ENCODE measurements at regions not wholly inside any gene's neighbourhood (a gene's known extent, or its start where the extent isn't known, plus 50 kb on each side); places are given as distances from the start of the nearest gene placed in this dataset.

DNA sequence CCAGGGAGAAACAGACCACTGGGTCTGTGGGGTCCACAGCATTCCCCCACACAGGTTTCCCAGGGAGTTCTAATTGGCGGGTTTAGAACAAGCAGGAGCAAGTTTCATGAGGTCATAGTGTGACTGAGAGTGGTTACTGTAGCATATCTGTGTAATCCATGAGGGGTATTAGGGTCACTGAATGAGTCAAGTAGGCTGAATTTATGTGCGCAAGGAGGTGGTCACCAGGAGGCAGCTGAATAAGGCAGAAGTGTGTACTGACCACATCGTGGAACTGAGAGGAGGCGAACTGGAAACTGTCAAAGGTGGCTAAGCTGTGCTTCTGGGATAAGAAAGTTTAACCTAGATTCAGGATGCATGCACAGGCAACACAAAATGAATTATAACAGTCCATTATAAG is 876.0 kb downstream of the METTL15 start:
- no peak for DNase-seq (ENCODE audit: low read depth)

DNA sequence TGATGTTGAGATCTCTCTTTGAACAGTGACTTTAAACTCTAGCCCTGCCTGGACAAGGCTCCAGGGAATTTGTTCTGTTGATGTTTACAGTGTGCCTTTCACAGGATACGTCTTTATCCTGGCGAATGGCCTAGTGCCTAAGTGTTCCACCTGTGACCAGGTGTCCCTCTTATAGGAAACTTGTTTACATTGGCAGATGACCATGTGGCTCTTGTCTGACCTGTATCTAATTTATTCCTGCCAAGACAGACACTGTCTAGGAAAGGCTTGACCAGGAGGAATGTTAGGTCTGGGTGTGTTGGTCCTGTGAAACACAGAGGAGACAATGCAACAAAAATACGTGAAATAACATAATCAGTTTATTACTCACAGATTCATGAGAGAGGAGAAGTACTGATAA is 875.6 kb downstream of the METTL15 start:
- no peak for DNase-seq (ENCODE audit: low read depth)

DNA sequence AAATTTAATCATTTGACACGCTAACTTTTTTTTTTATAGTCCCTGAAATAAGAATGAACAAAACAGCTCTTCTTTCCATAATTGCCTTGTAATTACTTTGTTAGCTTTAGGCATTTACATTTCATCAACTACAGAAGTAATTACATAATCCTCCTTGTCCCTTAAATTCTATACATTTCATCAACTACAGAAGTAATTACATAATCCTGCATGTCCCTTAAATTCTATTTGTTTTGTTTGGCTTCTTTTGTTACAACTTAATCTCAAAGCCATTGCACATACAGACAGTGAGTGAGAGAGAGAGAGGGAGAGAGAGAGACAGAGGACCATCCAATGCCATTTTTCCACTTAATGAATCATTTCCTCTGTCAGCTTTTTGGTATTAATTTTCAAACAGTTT is 873.2 kb downstream of the METTL15 start:
- no peak for DNase-seq (ENCODE audit: low read depth)

DNA sequence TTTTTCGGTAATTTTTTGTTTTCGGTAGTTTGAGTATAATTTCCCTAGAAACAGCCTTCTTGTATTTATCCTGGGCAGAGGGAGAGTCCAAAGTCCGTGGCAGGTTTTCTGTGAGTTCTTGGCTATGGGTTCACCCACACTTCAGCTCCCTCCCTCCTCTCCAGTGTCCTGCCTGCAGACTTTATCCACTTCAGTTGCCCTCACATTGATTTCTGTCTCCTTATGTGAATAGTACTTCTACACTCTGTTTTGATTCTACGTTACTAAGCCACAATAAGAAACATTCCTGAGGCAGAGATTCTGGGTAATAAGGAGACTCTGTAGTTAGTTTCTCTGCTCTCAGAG is 868.6 kb downstream of the METTL15 start:
- DNase-seq (ENCODE audit: low read depth): no peak

DNA sequence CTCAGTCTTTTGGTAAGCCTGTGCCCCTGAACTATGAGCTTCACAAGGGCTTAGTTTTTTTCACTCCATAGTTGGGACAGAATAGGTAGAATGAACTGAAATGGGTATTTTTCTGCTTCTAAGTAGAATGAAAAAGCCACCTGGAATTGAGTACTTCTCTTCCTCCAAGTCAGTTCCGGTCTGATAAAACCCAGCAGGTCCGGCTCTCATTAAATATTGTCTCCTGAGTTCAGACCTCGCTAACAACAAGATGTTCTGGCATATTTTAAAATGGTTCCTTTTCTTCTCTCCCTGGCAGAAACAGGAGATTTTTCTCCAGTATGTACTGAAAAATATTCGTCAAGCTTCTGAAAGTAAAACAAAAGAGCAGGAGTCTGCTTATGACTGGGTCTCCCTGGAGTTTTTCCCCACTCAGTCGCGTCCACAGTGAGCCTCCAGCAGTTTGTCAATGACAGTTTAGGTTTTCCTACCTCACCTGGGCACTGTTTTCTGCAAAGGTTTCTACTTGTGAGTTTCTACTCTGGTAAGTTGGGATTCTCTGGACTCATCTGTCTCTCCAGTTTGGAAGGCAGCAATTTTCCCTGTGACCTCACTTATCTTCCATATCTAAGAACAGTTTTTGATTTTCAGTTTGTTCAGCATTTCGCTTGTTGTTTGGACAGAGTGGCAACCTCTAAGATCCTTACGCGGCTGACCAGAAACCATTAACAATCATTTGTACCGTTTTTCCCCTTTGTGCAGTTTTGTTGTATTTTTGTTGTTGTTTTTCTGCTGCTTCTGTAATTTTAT is 868.0 kb downstream of the METTL15 start:
- DNase-seq (ENCODE audit: low read depth): no peak

DNA sequence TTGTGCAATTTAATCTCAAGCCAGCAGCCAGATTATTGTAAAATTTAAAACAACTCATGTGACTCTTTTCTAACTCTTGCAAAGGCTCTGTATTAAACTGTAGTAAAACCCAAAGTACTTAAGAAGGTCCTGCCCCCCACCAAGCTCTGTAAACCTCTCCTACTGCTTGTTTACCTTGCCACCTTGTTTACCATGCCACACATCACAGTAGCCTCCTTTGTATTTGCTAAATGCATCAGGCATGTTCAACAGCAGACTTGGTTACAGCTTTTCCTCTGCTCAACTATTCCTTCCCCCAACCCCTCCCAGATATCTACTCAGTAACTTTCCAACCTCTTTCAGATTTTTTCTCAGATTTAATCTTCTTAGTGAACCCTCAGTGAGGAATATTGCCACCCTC is 861.6 kb downstream of the METTL15 start:
- no peak for DNase-seq (ENCODE audit: low read depth)

DNA sequence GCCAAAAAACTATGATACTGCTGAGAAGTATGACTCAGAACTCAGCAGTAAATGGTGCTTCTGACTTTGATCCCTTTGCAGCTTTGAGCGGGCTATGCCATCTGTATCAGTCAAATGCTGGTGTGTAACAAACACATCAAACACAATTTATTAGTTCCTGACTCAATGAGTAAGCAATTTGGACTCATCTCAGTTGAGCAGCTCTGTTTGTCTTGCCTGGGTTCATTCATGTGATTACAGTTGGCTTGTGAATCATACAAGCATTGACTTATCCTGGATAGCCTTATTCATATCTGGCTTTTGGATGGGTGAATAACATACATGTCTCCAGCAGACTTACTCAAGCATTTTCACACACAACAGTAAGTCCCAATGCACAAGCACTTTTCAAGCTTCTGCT is 858.8 kb downstream of the METTL15 start:
- no peak for DNase-seq (ENCODE audit: low read depth)

DNA sequence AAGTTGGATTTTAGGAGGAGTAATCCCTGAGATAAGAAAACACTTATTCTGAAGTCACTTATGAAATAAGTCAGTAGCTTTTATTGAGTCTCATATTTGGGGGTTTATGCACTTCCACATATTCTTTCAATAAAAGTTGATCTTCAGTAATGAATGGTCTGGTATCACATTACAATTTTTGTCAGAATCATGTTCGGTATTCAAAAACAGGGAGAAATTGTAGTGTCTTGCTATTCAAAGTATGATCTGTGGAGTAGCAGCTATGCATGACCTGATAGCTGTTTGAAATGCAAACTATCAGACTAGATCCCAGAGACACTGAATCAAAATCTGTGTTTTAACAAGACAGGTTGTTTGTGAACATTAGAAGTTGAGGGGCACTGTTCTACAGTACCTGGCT is 857.6 kb downstream of the METTL15 start:
- DNase-seq (ENCODE audit: low read depth): no peak

DNA sequence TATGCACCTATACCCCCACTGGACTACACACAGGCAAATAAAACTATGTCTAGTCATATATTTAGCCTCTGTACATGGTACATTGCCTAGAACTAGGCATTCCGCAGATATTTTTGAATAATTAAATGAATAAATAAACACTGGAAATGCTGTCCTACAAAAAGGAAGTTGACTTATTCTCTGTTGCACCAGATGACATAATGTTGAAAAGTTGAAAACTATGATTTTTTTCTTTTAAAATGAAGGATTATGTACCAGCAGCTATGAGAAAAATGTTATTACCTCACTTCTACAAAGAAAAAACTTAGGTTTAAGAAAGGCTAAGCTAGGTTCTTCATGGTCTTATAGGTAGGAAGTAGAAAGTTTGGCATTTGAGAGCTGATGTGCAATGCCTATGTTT is 856.6 kb downstream of the METTL15 start:
- no peak for DNase-seq (ENCODE audit: low read depth)

DNA sequence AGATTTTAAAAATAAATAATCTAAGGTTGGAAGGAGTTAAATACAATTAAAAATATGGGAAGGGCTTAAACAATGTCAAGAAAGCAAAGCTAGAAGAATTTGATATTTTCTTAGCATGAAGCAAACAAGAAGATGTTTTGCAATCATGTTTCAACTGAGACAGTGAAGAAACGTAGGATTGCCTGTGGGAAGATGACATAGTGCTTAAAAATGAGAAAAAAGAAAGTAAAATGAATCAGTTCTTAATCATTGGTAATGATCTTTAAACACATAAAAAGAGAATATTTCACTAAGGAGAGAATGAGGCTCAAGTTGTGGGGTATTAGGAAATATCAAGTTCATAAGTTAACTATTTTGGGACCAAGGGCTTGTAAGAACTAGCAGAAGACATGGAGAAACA is 855.0 kb downstream of the METTL15 start:
- no peak for DNase-seq (ENCODE audit: low read depth)

DNA sequence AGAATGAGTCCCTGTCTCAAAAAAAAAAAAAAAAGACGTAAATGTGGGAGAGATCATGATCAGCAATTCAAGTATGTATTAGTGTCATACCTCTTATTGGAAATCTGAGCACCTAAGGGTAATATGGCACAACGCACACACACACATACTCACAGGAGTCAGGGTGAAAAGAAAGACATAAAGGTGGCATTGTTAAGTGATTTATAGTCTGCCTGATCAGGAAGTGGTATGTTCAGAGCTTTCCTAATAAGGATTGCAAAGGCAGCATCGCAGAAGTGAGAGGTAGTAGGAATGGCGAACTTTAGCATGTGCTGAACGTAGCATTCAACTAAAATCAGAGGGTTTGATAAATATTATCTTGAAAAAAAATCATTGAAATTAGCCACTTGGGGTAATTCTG is 854.3 kb downstream of the METTL15 start:
- DNase-seq (ENCODE audit: low read depth): no peak

DNA sequence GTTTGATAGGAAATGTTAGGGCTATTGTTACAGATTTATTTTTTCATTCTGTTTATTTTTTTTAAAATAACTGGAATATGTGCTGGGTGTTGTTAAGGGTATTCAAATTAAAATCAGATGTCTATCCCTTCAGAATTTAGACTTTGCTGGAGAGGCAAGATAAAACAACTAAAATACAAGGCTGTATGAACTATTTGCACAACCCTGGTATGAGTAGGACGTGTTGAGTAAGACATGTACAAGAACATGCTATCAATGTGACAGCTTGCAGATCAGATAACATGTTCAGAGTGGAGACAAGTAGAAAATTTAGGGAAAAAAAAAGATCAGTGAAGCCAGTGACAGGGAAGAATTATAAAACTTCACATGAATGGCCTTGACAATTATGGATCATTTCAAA is 853.5 kb downstream of the METTL15 start:
- no peak for DNase-seq (ENCODE audit: low read depth)

DNA sequence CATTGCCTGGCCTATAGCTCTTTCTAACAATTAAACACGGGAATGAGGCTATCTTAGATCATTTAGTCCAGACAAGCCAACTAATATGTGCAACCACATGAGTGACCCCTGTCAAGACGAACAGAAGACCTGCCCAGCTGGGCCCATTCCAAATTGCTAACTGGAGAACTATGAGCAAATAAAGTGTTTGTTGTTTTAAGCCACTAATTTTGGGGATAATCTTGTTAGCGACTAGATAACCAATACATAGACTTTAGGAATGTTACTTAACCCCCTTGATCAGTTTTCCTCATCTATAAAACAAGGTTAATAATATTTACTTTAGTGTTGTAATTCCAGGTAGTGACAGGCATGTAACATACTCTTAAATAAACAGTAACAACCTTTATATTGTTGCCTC is 848.3 kb downstream of the METTL15 start:
- DNase-seq (ENCODE audit: low read depth): no peak

DNA sequence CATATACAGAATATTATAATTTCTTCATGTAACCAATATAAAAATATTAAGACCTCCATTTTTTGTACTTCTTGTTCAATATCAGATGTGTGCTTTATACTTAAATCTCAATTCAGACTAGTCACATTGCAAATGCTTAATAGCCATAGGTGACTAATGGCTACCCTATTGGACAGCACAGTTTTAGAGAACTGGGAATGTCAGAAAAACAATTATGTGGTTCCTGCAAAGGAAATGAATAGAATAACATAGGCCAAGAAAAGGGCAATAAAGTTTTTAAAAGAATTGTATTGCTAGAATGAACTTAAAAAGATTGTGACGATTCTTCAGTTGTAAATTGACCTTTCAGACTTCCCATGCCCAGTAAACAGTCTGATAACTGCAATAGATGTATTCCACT is 843.0 kb downstream of the METTL15 start:
- no peak for DNase-seq (ENCODE audit: low read depth)

DNA sequence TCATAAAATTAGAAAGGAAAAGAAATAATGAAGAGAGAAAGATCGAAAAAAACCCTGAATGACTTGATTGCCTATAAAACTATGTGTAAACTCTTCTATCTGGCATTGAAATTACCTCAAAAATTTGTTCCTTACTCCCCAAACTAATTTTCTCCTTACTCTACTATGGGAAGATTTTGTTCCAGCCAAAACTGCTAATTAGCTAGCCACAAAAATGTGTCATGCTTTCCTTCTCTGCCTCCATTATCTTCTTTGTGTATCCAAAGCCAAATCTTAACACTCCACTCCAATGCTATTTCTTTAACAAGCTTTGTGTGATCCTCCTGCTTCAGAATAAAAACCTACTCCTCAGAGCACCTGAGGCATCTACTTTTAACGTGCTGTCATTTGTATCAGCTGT is 831.2 kb downstream of the METTL15 start:
- DNase-seq (ENCODE audit: low read depth): no peak

DNA sequence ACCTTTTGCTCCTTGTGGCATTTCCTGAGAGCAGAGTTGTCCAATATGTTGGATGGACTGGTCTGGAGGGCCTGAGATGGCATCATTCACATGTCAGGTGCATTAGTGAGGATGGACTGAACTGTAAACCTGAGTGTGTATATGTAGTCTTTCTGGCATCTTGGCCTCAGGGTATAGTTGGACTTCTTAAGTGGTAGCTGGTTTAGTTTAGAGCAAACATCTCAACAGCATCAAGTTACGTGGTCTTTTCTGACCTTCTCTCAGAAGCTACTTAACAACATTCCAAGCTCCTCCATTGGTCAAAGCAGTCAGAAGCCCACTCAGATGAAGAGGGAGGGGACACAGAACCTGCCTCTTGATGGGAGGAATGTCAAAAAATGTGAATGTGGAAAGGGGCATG is 829.9 kb downstream of the METTL15 start:
- no peak for DNase-seq (ENCODE audit: low read depth)

DNA sequence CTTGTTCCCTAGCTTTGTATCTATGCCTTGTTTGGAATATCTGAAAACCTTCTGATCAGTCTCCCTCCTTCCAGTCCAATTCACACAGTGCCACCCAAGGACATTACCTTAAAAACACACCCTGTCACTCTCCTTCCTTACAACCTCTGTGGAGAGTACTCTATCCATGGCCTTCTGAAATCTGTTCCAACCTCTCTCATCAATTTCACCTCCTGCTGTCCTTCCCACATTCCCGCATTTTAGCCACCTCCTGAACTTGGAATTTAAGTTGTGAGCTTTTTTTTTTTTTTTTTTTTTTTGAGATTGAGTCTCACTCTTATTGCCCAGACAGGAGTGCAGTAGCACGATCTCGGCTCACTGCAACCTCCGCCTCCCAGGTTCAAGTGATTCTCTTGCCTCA is 824.8 kb downstream of the METTL15 start:
- DNase-seq (ENCODE audit: low read depth): no peak

DNA sequence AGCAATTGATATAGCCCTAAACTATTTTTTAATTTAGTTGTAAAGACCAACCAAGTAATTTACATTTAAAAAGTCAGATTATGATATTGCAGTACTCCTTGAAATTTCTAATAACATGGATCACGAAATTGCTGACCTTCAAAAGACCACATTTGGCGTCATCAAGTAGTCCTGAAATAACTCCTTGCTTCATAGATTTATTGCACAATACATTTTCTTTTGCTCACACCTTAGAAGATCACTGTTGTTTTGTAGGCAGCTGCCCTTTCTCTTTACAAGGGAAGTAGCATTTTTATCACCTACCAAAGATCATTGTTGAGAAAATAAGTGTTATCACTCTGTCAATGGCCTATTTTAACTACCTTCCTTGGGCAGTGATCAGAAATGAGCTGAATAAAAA is 815.8 kb downstream of the METTL15 start:
- no peak for DNase-seq (ENCODE audit: low read depth)

DNA sequence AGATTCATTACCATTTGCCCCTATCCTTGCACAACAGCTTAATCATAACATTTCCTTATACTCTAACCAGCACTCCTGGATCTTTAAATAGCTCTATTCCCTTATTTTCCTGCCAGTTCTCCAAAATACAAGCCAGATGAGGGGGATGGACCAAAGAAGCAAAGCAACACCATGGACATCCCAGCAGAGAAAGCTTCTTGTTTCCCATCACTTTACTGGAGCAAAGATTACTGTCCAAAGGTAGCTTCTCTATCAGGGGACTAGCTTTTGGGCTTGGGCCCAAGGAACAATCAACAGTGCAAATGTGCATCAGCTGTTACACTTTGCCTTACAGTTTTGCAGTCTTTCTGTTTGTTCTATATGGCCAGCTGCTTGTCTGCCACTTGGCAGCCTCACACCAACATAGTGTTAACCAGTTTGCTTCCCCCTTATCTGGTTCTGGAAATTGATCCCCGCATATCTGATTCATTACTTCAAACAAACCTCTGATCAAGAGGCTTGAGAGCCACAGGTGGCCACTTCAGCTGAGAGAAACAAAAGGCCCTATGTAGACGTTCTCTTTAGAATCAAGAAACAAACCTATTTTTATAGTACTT is 814.3 kb downstream of the METTL15 start:
- DNase-seq (ENCODE audit: low read depth): peak; percentile 32

DNA sequence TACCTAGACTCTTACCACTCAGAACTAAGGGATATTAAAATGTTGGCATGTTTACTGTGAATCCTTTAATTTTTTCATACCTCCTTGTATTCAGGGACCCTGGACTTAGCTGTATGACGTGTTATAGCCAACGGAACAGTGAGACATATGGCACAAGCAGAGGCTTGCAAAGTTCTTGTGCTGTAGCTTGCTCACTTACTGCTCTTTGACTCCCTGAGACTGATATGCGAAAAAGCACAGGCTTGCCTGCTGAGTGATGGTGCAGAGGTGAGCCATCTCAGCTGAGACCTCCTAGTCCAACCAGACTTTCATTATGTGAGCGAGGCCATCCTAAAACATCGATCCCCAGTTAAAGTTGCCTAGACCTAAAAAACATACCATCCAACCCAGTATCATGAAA is 811.0 kb downstream of the METTL15 start:
- no peak for DNase-seq (ENCODE audit: low read depth)

DNA sequence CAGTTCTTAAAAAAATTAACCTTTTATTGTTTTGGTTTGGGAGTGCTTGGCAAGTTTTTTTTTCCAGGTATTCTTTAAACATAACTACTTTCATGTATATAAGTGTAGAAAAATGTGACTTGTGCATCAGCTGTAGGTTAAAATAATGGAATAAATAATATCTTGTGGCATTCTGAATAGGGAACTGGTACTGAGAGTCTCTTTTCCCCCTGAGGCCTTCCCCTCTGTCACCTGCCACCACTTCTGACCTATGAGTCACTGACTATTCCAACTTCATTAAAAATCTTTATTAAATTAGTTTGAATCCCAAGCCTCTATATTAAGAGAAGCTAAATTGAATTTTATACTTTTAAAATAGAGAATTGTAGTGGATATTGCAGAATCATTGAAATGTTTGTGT is 805.7 kb downstream of the METTL15 start:
- DNase-seq (ENCODE audit: low read depth): no peak

DNA sequence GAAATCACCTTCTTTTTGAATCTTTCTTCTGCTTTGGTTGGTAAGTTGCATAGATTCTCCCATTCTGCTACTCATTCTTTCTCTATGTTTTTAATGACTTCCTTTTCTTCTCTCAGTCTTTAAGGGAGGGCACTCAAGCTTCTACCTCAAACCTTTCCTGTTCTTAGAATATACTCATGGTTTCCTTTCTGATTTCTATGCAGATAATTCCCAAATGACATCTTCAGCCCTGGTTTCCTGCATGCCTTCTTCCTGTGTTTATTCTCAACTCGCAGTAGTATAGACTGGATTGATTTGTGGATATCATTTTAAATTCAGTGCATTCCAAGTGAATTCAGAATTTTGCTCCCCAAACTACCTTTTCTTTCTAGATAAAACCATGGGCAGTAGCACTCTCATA is 803.6 kb downstream of the METTL15 start:
- no peak for DNase-seq (ENCODE audit: low read depth)

DNA sequence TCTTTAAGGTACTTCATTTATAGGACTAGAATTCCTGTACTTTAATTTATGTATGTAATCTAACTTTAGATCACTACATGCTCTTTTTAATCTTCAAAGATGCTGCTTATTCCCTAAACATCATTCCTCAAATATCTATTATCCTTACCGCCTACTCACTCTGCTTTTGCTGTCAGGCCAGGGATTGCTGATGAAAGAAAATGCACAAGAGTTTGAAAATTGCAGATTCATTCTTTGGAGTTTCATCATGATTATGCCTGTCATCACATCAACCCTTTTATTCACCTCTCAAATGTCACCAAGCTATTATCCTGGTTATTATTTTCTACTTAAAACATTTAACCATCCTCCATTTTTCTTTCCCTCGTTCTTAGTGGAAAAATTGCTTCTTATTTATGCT is 802.7 kb downstream of the METTL15 start:
- no peak for DNase-seq (ENCODE audit: low read depth)

DNA sequence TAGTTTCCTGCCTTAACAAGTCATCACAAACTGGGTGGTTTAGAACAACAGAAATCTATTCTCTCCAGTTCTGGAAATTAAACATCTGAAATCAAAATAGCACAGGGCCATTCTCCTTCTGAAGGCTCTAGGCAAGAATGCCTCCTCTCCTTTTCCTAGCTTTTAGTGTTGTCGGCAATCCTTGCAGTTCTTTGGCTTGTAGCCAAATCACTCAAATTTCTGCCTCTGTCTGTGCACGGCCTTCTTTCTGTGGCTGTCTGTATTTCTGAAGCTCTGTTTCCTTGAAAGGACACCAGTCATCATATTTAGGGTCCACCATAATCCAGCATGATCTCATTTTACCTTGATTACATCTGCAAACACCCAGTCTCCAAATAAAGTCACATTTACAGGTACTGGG is 795.5 kb downstream of the METTL15 start:
- no peak for DNase-seq (ENCODE audit: low read depth)

All from forelimb muscle (tissue), 1 donor.